GM13976 (cell line): ENCODE measurements at regions not wholly inside any gene's neighbourhood (a gene's known extent, or its start where the extent isn't known, plus 50 kb on each side); places are given as distances from the start of the nearest gene placed in this dataset.

Experiments
- DNase-seq: peaks from one replicate; pipeline ENCODE4 v3.0.0; 2012; ENCODE audit warnings: low spot score
- CTCF ChIP-seq: IDR thresholded peaks from 2 replicates; pipeline ENCODE4 v1.5.1; 2012; ENCODE audit warnings: borderline replicate concordance, mild to moderate bottlenecking; ENCODE audit not compliant: insufficient read depth; ENCODE audit errors: extremely low read depth, missing control alignments, control extremely low read depth
- in situ Hi-C: fragments of 300-500 bp; cut with MboI; formaldehyde crosslinking; loops from one replicate; pipeline ENCODE4 v1.12.0; 2022; ENCODE audit warnings: low sequenced_read_pairs, mixed read lengths, inconsistent platforms; ENCODE audit not compliant: unreplicated experiment

GRCh38 chr10:90328459-90328858, 529.4 kb downstream of the HTR7 start:
- in situ Hi-C loops = no loop called here
- no peak for TF ChIP-seq CTCF
- DNase-seq = no peak

GRCh38 chr10:90328896-90329295, 528.9 kb downstream of the HTR7 start:
- in situ Hi-C loops = no loop called here
- DNase-seq = no peak
- TF ChIP-seq CTCF = no peak

GRCh38 chr10:90337316-90337715, 520.5 kb downstream of the HTR7 start:
- TF ChIP-seq CTCF = no peak
- in situ Hi-C loops = no loop called here
- no peak for DNase-seq

- no peak for DNase-seq
- TF ChIP-seq CTCF = no peak
- in situ Hi-C loops = no loop called here
Observed at GRCh38 chr10:90342480-90342879, 515.4 kb downstream of the HTR7 start.

- TF ChIP-seq CTCF = no peak
- DNase-seq = no peak
- in situ Hi-C loops = no loop called here
Observed at GRCh38 chr10:90344226-90344625, 513.6 kb downstream of the HTR7 start.

GRCh38 chr10:90347239-90347638, 510.6 kb downstream of the HTR7 start:
- TF ChIP-seq CTCF = no peak
- no peak for DNase-seq
- in situ Hi-C loops = no loop called here

GRCh38 chr10:90350122-90350521, 507.7 kb downstream of the HTR7 start:
- in situ Hi-C loops = no loop called here
- no peak for DNase-seq
- no peak for TF ChIP-seq CTCF
